ENCODE measurements at regions not wholly inside any gene's neighbourhood (a gene's known extent, or its start where the extent isn't known, plus 50 kb on each side); places are given as distances from the start of the nearest gene placed in this dataset.
"Not testable (repeated sequence)": the region's sequence is repeated elsewhere in the genome, so short reads cannot be mapped to it uniquely, and the experiment has no call there.

GRCh38 chr2:39487398-39488250 lies 50.5 kb upstream of the MAP4K3 start:
- DNase-seq = no peak

GRCh38 chr2:39488450-39488849 lies 51.4 kb upstream of the MAP4K3 start:
- peak; percentile 91 to 96 for DNase-seq

- DNase-seq = no peak
Measured at GRCh38 chr2:39490586-39490985, 53.5 kb upstream of the MAP4K3 start.

- no peak for DNase-seq
Measured at GRCh38 chr2:39491653-39492052, 54.6 kb upstream of the MAP4K3 start.

GRCh38 chr2:39492095-39492590 lies 55.1 kb upstream of the MAP4K3 start:
- DNase-seq = peak; percentile 92 to 98

- DNase-seq = peak; percentile 46 to 75
Measured at GRCh38 chr2:39492716-39493115, 55.6 kb upstream of the MAP4K3 start.

- peak in 1 of 2 donors; percentile 62 for DNase-seq
Measured at GRCh38 chr2:39494784-39495251, 57.7 kb upstream of the MAP4K3 start.

- no peak for DNase-seq
Measured at GRCh38 chr2:39497082-39497801, 60.2 kb upstream of the MAP4K3 start.

- not testable (repeated sequence) for DNase-seq
Measured at GRCh38 chr2:39498176-39498575, 61.1 kb upstream of the MAP4K3 start.

GRCh38 chr2:39498786-39499185 lies 61.7 kb upstream of the MAP4K3 start:
- DNase-seq = no peak

- DNase-seq = no peak
Measured at GRCh38 chr2:39499336-39499735, 62.3 kb upstream of the MAP4K3 start.

- no peak for DNase-seq
Measured at GRCh38 chr2:39501412-39501811, 64.3 kb upstream of the MAP4K3 start.

GRCh38 chr2:39503277-39503676 lies 66.2 kb upstream of the MAP4K3 start:
- DNase-seq = no peak

- no peak for DNase-seq
Measured at GRCh38 chr2:39504790-39505335, 67.8 kb upstream of the MAP4K3 start.

GRCh38 chr2:39506215-39506614 lies 69.1 kb upstream of the MAP4K3 start:
- no peak for DNase-seq

- no peak for DNase-seq
Measured at GRCh38 chr2:39508198-39508597, 71.1 kb upstream of the MAP4K3 start.

- no peak for DNase-seq
Measured at GRCh38 chr2:39510140-39510539, 73.1 kb upstream of the MAP4K3 start.

- DNase-seq = no peak
Measured at GRCh38 chr2:39511219-39511604, 74.1 kb upstream of the MAP4K3 start.

GRCh38 chr2:39511605-39512433 lies 74.7 kb upstream of the MAP4K3 start:
- DNase-seq = no peak

GRCh38 chr2:39512434-39512935 lies 75.4 kb upstream of the MAP4K3 start:
- DNase-seq = no peak

GRCh38 chr2:39512941-39513340 lies 75.9 kb upstream of the MAP4K3 start:
- no peak for DNase-seq

- DNase-seq = peak; percentile 93 to 95
Measured at GRCh38 chr2:39513641-39514094, 76.6 kb upstream of the MAP4K3 start.

Measured in inflammatory macrophage (primary cell).